ENCODE measurements at regions not wholly inside any gene's neighbourhood (a gene's known extent, or its start where the extent isn't known, plus 50 kb on each side); places are given as distances from the start of the nearest gene placed in this dataset.

DNA sequence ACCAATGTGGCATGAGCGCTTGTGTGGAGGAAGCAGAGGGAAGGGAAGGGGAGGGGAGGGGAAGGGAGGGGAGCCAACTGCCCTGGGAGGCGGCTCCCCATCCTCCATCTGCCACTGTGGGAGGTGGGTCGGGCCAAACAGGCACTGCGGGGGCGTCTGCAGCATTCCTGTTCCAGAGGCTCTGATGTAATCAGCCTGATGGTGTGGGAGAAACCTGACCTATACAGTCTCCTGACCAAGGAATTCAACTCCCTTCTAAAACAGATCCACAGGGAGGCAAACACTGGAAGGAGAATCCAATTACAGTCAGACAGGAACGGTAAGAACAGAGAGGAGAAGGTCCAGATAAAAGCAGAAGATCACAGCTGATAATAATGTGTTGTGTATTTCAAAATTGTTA lies 88.8 kb downstream of the CD8B2 start:
- H3K9me3 ChIP-seq (ENCODE audit: control insufficient read depth in 4 of 4, low read length in 3 of 4) = no peaks in the 10 kb centered on the region
- no peaks in the 10 kb centered on the region for H3K36me3 ChIP-seq (ENCODE audit: control insufficient read depth in 4 of 4, insufficient read depth in 3 of 4, low read depth in 1 of 4, low read length in 3 of 4)
- no peak for DNase-seq (ENCODE audit: low spot score)
- no peaks in the 10 kb centered on the region for H3K27me3 ChIP-seq (ENCODE audit: control insufficient read depth in 4 of 4, insufficient read depth in 4 of 4, low read length in 3 of 4)
- H3K9ac ChIP-seq (ENCODE audit: low read depth in 1 of 2, low read length in 2 of 2) = no peak overlapping the region
- 44% methylated on average over 6 of the region's 6 CpGs for WGBS
- peak; percentile 84 to 97 for TF ChIP-seq EGR1 (IDR thresholded peaks at IDR 0.05; ENCODE audit: low read depth in 2 of 2)
- TF ChIP-seq HNF4G (IDR thresholded peaks at IDR 0.05) = no peak
- peaks cover 3 to 26% (median 17%) of the 10 kb centered on the region in 4 donors for H3K4me1 ChIP-seq (ENCODE audit: control insufficient read depth in 4 of 4, insufficient read depth in 4 of 4, low read length in 3 of 4)
- peak overlapping the region; percentile 15 to 36 for H3K27ac ChIP-seq (ENCODE audit: low read depth in 1 of 2, low read length in 2 of 2)
- no peak overlapping the region for H3K4me3 ChIP-seq (ENCODE audit: low read depth in 1 of 3, low read length in 3 of 3)

DNA sequence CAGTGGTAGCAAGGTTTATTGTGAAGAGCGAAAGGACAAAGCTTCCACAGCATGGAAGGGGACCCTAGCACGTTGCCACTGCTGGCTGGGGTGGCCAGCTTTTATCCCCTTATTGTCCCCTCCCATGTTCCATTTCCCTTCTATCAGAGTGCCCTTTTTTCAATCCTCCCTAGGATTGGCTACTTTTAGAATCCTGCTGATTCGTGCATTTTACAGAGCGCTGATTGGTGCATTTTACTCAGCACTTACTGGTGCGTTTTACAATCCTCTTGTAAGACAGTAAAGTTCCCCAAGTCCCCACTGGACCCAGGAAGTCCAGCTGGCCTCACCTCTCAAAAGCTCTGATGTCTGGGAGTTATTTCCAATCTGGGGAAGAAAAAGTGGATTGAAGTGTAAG lies 90.1 kb downstream of the CD8B2 start:
- no peaks in the 10 kb centered on the region for H3K9me3 ChIP-seq (ENCODE audit: control insufficient read depth in 4 of 4, low read length in 3 of 4)
- no peak overlapping the region for H3K9ac ChIP-seq (ENCODE audit: low read depth in 1 of 2, low read length in 2 of 2)
- no peak overlapping the region for H3K4me3 ChIP-seq (ENCODE audit: low read depth in 1 of 3, low read length in 3 of 3)
- H3K27me3 ChIP-seq (ENCODE audit: control insufficient read depth in 4 of 4, insufficient read depth in 4 of 4, low read length in 3 of 4) = no peaks in the 10 kb centered on the region
- peaks cover 3 to 31% (median 22%) of the 10 kb centered on the region in 4 donors for H3K4me1 ChIP-seq (ENCODE audit: control insufficient read depth in 4 of 4, insufficient read depth in 4 of 4, low read length in 3 of 4)
- 93% methylated on average over 5 of the region's 5 CpGs for WGBS
- H3K27ac ChIP-seq (ENCODE audit: low read depth in 1 of 2, low read length in 2 of 2) = no peak overlapping the region
- no peak for DNase-seq (ENCODE audit: low spot score)
- H3K36me3 ChIP-seq (ENCODE audit: control insufficient read depth in 4 of 4, insufficient read depth in 3 of 4, low read depth in 1 of 4, low read length in 3 of 4) = no peaks in the 10 kb centered on the region
- TF ChIP-seq, protein P1, sequence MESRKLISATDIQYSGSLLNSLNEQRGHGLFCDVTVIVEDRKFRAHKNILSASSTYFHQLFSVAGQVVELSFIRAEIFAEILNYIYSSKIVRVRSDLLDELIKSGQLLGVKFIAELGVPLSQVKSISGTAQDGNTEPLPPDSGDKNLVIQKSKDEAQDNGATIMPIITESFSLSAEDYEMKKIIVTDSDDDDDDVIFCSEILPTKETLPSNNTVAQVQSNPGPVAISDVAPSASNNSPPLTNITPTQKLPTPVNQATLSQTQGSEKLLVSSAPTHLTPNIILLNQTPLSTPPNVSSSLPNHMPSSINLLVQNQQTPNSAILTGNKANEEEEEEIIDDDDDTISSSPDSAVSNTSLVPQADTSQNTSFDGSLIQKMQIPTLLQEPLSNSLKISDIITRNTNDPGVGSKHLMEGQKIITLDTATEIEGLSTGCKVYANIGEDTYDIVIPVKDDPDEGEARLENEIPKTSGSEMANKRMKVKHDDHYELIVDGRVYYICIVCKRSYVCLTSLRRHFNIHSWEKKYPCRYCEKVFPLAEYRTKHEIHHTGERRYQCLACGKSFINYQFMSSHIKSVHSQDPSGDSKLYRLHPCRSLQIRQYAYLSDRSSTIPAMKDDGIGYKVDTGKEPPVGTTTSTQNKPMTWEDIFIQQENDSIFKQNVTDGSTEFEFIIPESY (IDR thresholded peaks at IDR 0.05) = no peak

DNA sequence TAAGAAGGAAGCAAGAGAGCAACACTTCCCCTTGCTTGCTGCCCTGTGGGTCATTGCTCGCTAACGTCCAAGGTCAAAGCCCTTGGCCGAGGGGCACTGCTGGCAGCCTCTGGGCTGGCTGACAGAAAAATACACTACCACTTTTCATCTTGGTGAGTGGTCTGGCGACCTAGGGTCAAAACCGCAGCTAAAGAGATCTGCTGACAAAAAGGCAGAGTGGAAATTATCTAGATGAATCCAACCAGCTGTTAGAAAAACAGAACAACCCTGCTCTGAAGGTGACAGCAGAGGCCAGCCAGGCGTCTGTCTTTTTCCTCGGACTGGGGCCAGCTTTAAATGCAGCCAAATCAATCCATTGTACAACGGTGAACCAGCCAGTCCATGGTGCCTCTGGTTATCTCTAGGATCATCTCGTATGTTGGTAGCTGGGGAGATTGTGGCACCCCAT lies 92.6 kb downstream of the CD8B2 start:
- Histone ChIP-seq H3K9me3 (ENCODE audit: control insufficient read depth in 4 of 4, low read length in 3 of 4) (no peaks in the 10 kb centered on the region), H3K9ac (ENCODE audit: low read depth in 1 of 2, low read length in 2 of 2) (peak overlapping the region in 1 of 2 donors; percentile 23), H3K4me3 (ENCODE audit: low read depth in 1 of 3, low read length in 3 of 3) (no peak overlapping the region), H3K27me3 (ENCODE audit: control insufficient read depth in 4 of 4, insufficient read depth in 4 of 4, low read length in 3 of 4) (peaks cover 0 to 4% (median 0%) of the 10 kb centered on the region in 4 donors), H3K36me3 (ENCODE audit: control insufficient read depth in 4 of 4, insufficient read depth in 3 of 4, low read depth in 1 of 4, low read length in 3 of 4) (no peaks in the 10 kb centered on the region), H3K4me1 (ENCODE audit: control insufficient read depth in 4 of 4, insufficient read depth in 4 of 4, low read length in 3 of 4) (peaks cover 3 to 34% (median 24%) of the 10 kb centered on the region in 4 donors), H3K27ac (ENCODE audit: low read depth in 1 of 2, low read length in 2 of 2) (peak overlapping the region; percentile 21 to 38)
- TF ChIP-seq HNF4G (IDR thresholded peaks at IDR 0.05) (no peak), FOXA2 (IDR thresholded peaks at IDR 0.05) (no peak), YY1 (IDR thresholded peaks at IDR 0.05) (no peak), JUND (IDR thresholded peaks at IDR 0.05) (no peak), NR2F2 (IDR thresholded peaks at IDR 0.05) (peak; percentile 76), TAF1 (conservative IDR thresholded peaks at IDR 0.05) (no peak), HNF4A (conservative IDR thresholded peaks at IDR 0.05) (peak; percentile 51 to 59), RAD21 (IDR thresholded peaks at IDR 0.05) (no peak), GABPA (IDR thresholded peaks at IDR 0.05 in 1 of 2, conservative IDR thresholded peaks at IDR 0.05 in 1 of 2) (no peak), EGR1 (IDR thresholded peaks at IDR 0.05; ENCODE audit: low read depth in 2 of 2) (peak in 1 of 2 donors; percentile 13), RXRA (IDR thresholded peaks at IDR 0.05) (peak; percentile 85 to 87), FOXA1 (IDR thresholded peaks at IDR 0.05) (no peak), SP1 (IDR thresholded peaks at IDR 0.05) (no peak)
- TF ChIP-seq, protein P1 (IDR thresholded peaks at IDR 0.05) = no peak
- TF ChIP-seq, protein P2, sequence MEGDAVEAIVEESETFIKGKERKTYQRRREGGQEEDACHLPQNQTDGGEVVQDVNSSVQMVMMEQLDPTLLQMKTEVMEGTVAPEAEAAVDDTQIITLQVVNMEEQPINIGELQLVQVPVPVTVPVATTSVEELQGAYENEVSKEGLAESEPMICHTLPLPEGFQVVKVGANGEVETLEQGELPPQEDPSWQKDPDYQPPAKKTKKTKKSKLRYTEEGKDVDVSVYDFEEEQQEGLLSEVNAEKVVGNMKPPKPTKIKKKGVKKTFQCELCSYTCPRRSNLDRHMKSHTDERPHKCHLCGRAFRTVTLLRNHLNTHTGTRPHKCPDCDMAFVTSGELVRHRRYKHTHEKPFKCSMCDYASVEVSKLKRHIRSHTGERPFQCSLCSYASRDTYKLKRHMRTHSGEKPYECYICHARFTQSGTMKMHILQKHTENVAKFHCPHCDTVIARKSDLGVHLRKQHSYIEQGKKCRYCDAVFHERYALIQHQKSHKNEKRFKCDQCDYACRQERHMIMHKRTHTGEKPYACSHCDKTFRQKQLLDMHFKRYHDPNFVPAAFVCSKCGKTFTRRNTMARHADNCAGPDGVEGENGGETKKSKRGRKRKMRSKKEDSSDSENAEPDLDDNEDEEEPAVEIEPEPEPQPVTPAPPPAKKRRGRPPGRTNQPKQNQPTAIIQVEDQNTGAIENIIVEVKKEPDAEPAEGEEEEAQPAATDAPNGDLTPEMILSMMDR (IDR thresholded peaks at IDR 0.05; ENCODE audit: low read depth, low read length, missing input control) = no peak
- TF ChIP-seq, protein P3, sequence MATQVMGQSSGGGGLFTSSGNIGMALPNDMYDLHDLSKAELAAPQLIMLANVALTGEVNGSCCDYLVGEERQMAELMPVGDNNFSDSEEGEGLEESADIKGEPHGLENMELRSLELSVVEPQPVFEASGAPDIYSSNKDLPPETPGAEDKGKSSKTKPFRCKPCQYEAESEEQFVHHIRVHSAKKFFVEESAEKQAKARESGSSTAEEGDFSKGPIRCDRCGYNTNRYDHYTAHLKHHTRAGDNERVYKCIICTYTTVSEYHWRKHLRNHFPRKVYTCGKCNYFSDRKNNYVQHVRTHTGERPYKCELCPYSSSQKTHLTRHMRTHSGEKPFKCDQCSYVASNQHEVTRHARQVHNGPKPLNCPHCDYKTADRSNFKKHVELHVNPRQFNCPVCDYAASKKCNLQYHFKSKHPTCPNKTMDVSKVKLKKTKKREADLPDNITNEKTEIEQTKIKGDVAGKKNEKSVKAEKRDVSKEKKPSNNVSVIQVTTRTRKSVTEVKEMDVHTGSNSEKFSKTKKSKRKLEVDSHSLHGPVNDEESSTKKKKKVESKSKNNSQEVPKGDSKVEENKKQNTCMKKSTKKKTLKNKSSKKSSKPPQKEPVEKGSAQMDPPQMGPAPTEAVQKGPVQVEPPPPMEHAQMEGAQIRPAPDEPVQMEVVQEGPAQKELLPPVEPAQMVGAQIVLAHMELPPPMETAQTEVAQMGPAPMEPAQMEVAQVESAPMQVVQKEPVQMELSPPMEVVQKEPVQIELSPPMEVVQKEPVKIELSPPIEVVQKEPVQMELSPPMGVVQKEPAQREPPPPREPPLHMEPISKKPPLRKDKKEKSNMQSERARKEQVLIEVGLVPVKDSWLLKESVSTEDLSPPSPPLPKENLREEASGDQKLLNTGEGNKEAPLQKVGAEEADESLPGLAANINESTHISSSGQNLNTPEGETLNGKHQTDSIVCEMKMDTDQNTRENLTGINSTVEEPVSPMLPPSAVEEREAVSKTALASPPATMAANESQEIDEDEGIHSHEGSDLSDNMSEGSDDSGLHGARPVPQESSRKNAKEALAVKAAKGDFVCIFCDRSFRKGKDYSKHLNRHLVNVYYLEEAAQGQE (IDR thresholded peaks at IDR 0.05) = no peak
- TF ChIP-seq, protein P4, sequence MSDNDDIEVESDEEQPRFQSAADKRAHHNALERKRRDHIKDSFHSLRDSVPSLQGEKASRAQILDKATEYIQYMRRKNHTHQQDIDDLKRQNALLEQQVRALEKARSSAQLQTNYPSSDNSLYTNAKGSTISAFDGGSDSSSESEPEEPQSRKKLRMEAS (IDR thresholded peaks at IDR 0.05) = no peak
- TF ChIP-seq, protein P5, sequence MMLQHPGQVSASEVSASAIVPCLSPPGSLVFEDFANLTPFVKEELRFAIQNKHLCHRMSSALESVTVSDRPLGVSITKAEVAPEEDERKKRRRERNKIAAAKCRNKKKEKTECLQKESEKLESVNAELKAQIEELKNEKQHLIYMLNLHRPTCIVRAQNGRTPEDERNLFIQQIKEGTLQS (IDR thresholded peaks at IDR 0.05) = no peak
- 17% methylated on average over 9 of the region's 9 CpGs for WGBS
- no peak for DNase-seq (ENCODE audit: low spot score)

All from liver (tissue), 8 donors.